Stimulated activated CD4-positive, alpha-beta T cell treated with anti-CD3 and anti-CD28 coated beads, Interleukin-2, amount 100 ng/mL, for 48 hours (primary cell): ENCODE measurements at regions not wholly inside any gene's neighbourhood (a gene's known extent, or its start where the extent isn't known, plus 50 kb on each side); places are given as distances from the start of the nearest gene placed in this dataset.

Experiments used
- DNase-seq, 2 donors: peaks; one replicate each; pipeline ENCODE4 v3.0.0-alpha.2; 2020

DNA sequence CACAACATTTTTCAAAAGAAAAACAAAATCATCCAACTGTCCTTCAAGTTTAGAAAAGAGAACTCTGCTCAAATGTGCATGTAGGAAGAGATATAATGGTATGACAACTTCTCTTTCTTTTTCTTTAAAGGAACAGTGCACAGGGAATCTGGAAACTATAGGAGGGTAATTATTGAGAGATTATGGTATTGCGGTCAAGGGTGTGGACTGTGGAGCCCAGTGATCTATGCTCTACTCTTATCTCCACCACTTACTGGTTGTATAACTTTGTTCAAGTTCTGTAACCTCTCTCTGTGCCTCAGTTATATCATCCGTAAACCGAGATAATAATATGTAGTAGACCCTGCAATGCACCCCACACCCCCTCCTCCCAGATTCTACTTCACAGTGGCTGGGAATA, 69.8 kb upstream of the PCGF5 start:
- no peak for DNase-seq

DNA sequence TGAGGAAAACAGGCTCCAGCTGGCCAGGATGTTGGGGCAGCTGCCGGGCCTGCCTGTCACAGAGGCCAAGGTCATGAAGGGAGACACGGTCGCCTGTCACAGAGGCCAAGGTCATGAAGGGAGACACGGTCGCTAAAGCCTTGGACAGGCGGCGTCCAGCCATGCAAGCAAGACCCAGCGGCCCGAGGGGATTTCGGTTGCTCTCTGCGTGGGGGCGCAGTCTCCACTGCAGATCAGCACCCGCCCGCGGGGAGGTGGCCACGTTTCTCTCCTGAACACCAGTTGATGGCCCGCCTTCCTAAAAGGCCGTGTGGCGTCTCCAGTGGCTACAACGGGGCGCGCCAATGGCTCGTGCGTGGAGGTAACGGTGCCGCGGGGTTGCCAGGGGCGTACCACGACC, 67.0 kb upstream of the PCGF5 start:
- no peak for DNase-seq

DNA sequence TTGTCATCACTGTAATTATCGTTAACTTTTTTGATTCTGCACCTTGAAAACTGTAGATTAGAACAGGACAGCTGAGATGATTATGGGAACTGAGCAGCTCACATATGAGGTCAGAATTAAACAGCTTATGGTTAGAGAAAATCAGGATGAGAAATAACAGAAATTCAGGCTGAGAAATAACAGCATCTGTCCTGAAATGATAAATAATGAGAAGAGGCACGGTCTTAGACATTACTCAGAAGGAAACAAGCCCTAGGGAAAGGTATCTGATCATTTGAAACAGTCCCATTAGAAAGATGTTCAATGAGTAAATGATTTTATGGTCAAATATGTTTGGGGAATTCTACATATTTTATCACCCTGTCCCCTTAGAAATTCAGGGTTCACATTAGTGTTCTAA, 65.6 kb upstream of the PCGF5 start:
- DNase-seq: no peak

DNA sequence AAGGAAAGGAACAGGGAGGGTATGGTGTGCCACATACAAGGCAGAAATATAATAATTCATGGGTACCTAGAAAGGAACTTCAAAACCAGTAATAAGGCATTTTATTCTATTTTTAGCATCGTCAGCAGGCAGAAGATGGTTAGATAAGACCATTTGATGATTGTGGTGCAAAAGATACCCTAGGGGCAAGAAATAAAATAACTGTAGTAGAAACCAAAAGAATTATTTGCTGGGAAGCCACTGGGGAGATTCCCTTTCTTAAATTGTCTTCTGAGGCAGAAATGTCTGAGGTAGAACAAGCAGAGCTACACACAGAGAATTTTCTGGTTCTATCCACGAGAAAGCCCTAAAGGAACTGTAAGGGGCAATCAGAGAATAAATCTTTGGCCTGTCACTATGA, 64.3 kb upstream of the PCGF5 start:
- no peak for DNase-seq

DNA sequence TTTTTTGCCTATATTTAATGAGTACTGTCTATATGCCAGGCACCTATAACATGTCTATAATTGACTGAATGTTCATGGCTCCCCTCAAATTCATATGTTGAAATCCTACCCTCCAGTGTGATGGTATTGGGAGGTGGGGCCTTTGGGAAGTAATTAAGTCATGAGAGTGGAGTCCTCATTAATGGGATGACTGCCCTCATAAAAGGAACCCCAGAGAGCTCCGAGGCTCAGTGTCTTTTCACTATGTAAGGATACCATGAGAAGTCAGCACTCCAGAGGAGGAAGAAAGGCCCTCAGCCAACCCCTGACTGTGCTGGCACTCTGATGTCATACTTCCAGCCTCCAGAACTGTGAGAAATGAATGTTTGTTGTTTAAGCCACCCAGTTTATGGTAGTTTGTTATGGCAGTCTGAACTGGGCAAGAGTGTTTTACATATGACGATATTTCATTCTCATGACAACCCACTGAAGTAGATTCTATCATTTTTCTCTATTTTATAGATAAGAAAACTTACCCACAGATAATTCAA, 61.1 kb upstream of the PCGF5 start:
- DNase-seq: no peak

DNA sequence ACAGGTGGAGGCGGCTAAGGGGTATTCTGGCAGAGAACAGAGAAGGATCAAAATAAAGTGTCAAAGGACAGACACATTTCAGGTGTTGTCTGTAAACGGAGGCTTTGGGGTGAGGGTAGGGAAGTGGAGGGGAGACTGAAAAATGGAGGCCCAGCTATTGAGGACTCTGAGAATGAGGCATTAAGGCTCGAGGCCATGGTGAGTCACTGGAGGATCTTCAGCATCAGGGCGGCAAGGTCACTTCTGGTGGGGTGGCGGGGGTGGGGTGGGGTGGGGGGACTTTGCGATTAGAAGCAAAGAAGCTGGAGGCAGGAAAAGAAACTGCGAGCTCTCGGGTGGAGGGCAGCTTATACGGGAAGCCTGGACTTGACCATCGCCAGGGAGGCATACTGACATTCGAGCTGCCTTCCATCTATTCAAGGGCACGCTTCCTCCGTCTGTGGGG, 58.4 kb upstream of the PCGF5 start:
- DNase-seq: peak in 1 of 2 donors; percentile 19

DNA sequence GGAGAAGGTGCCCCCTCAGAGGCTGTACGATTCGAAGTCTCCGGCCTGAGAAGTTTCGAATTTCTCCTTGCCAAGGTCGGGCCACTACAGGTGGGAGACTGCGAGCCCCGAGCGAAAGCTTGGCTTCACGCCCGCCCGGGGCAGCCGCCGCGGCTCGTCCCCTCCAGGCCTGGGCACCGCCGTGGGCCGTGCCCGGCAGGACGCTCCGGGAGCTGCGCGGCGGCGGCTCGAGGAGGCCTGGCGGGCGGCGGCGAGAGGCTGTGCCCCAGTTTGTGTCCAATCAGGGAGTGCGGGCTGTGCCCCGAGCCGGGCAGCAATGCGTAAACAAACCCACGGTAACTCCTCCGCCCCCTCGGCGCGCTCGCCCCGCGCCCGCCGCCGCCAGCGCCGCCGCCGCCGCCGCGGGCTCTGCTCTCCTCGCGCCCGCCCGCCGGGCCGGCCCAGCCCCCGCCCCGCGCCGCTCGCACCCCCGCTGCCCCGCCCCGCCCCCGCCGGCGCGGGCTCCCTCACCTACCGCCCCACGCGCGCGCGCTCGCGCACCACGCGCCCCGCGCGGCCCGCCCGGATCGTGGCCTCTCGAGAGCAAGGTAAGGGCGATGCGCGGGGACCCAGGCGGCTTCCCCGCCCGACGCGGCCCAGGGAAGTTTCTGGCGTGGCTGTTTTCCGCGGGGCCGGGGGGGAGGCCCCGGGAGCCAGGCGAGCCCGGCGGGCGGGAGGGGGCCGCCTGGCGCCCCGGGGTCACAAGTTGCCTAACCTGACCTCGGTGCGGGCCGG, 57.8 kb upstream of the PCGF5 start:
- DNase-seq: peak; percentile 49 to 50

DNA sequence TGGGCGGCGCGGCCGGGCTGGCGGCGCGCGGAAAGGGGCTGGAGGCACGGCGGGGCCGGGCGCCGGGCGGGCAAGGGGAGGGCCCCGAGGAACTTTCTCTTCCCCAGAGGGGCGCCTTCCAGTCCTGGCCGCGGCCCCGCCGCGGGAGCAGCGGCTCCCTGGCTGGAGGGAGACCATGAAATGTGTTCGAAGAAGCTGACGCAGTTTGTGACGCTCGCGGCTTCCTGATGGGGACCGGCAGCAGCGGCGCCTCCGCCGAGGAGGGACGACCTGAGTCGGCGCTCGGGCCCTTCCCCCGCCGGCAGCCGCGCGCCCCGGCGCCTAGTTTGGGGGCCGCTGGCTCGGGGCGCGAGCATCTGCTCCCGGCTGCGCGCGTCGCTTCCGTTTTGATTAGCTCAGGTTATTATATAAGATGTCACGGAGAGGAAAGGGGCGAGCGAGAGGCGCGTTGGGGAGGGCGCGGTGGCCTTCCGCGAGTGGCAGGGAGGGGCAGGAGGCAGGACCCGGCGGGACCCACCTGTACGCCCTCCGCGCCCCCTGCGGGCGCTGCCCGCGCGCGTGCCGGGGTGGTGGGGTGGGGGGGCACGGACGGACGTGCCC, 57.1 kb upstream of the PCGF5 start:
- DNase-seq: peak; percentile 46 to 58

DNA sequence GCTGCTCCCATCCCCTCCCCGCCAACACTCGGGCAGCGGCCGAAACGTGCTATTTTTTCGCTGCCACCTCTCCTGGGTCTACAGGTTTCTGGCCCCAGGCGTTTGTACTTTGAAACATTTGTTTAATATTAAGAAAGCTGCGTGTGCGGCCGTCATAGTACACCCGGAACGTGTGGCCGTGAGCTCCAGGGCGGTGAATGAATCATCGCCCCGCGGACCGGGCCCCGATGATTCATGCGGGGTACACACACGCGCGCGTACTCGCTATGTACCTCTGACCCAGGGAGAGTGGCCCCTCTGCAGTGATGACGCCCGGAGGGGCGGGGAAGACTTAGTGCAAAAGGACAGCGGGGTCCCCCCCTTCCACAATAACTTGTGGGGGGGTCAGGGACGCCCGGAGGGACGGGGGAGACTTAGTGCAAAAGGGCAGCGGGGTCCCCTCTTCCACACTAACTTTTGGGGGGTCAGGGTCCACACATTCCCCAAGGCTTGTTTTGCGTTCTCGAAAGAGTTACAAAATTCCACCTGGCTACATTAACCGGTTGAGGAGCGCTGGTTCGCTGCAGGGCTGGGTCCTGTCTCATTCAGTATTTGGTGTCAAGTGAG, 56.5 kb upstream of the PCGF5 start:
- DNase-seq: peak; percentile 45 to 59

DNA sequence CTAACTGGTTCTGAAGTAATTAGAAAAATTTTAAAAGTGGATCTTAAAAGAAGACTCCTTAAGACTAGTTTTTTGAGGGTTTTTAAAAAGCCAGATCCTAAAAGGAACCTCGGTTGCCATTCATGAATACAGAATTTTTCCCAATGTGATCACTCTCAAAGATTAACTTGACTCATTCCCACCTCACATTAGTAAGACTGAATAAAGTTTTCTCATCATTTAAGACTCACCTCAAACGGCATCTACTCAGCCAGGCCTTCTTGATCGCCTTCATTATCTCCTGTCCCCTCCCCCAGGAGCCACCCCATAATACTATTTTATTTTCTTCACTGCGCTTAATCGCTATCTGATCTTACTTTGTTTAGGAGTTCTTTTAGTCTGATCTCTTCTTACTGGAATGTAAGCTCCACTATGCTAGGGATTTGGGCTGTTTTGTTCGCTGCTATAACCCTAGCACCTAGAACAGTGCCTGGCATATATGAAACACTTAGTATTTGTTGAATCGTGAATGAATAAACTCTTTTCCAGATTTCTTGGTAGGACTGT, 55.9 kb upstream of the PCGF5 start:
- DNase-seq: no peak

DNA sequence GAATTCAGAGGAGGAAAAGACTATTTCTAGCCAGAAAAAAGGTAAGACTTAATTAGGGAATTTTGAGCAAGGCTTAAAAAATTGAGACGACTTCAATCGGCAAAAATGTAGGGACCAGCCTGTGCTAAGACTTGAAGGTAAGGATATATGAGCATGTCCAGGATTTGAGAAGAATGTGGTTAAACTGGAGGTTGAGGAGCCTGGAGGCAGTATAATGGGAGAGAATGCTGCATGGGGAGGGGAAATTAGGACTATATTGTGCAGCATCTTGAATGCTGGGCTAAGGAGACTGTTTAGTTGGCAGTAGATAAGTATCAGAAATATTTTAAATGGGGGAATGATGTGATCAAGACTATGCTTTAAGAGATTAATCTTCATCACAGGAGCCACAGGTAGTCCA, 53.1 kb upstream of the PCGF5 start:
- no peak for DNase-seq

DNA sequence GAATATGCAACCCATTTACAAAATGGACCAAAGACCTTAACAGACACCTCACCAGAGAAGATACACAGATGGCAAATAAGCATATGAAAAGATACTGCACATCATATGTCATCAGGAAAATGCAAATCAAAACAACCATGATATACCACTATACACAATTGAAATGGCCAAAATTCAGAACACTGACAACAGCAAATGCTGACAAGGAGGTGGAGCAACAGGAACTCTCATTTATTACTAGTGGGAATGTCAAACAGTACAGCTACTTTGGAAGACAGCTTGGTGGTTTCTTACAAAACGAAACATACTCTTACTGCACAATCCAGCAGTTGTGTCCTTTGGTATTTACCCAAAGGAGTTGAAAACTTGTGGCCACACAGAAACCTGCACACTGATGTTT, 50.0 kb upstream of the PCGF5 start:
- DNase-seq: no peak
